Glutamatergic neuron (in vitro differentiated cells): ENCODE measurements at regions not wholly inside any gene's neighbourhood (a gene's known extent, or its start where the extent isn't known, plus 50 kb on each side); places are given as distances from the start of the nearest gene placed in this dataset.

Experiments
- DNase-seq: peaks from one replicate; pipeline ENCODE4 v3.0.0; 2022
- H3K27ac Mint-ChIP-seq: one replicate; pipeline ENCODE4 v1.8.0; 2020; ENCODE audit warnings: mild to moderate bottlenecking, mixed read lengths, inconsistent platforms; ENCODE audit not compliant: unreplicated experiment
- H3K27me3 Mint-ChIP-seq: one replicate; pipeline ENCODE4 v1.8.0; 2020; ENCODE audit warnings: mild to moderate bottlenecking, moderate library complexity, mixed read lengths, inconsistent platforms; ENCODE audit not compliant: unreplicated experiment
- H3K36me3 Mint-ChIP-seq: one replicate; pipeline ENCODE4 v1.8.0; 2020; ENCODE audit warnings: mild to moderate bottlenecking, mixed read lengths, inconsistent platforms; ENCODE audit not compliant: unreplicated experiment
- H3K4me1 Mint-ChIP-seq: one replicate; pipeline ENCODE4 v1.8.0; 2020; ENCODE audit warnings: mild to moderate bottlenecking, low read depth, mixed read lengths, inconsistent platforms; ENCODE audit not compliant: unreplicated experiment
- H3K4me3 Mint-ChIP-seq: one replicate; pipeline ENCODE4 v1.8.0; 2020; ENCODE audit warnings: mild to moderate bottlenecking, mixed read lengths, inconsistent platforms; ENCODE audit not compliant: unreplicated experiment
- H3K9me3 Mint-ChIP-seq: one replicate; pipeline ENCODE4 v1.8.0; 2020; ENCODE audit warnings: mild to moderate bottlenecking, moderate library complexity, mixed read lengths, inconsistent platforms; ENCODE audit not compliant: unreplicated experiment
- CTCF ChIP-seq: fragments of 200-600 bp; sonication (generic); IDR thresholded peaks from one replicate; pipeline ENCODE4 v1.5.0; 2021; ENCODE audit not compliant: partially characterized antibody, unreplicated experiment

- no peaks in the 10 kb centered on the region for H3K27me3 Mint-ChIP-seq
Measured at GRCh38 chr1:199010933-199011332, 372.1 kb downstream of the PTPRC start.

GRCh38 chr1:199015799-199016198 lies 377.0 kb downstream of the PTPRC start:
- Mint-ChIP-seq H3K4me1 (no peaks in the 10 kb centered on the region), H3K4me3 (no peak overlapping the region), H3K27me3 (no peaks in the 10 kb centered on the region), H3K27ac (no peak overlapping the region), H3K9me3 (no peaks in the 10 kb centered on the region), H3K36me3 (no peaks in the 10 kb centered on the region)
- DNase-seq, result no peak
- no peak for TF ChIP-seq CTCF

More at GRCh38 chr1:199010933-199011332, 372.1 kb downstream of the PTPRC start:
- no peak for TF ChIP-seq CTCF
- Mint-ChIP-seq H3K4me1 (peaks cover 2% of the 10 kb centered on the region), H3K9me3 (no peaks in the 10 kb centered on the region), H3K4me3 (no peak overlapping the region), H3K27ac (no peak overlapping the region), H3K36me3 (no peaks in the 10 kb centered on the region)
- DNase-seq, result no peak

- no peak overlapping the region for H3K4me3 Mint-ChIP-seq
- no peaks in the 10 kb centered on the region for H3K4me1 Mint-ChIP-seq
- no peaks in the 10 kb centered on the region for H3K9me3 Mint-ChIP-seq
- H3K36me3 Mint-ChIP-seq, result no peaks in the 10 kb centered on the region
- H3K27ac Mint-ChIP-seq, result no peak overlapping the region
- no peak for DNase-seq
- H3K27me3 Mint-ChIP-seq, result no peaks in the 10 kb centered on the region
- no peak for TF ChIP-seq CTCF
Measured at GRCh38 chr1:199018471-199019135, 379.8 kb downstream of the PTPRC start.

- no peaks in the 10 kb centered on the region for H3K9me3 Mint-ChIP-seq
- no peak for TF ChIP-seq CTCF
- H3K27me3 Mint-ChIP-seq, result no peaks in the 10 kb centered on the region
- no peak overlapping the region for H3K4me3 Mint-ChIP-seq
- no peaks in the 10 kb centered on the region for H3K36me3 Mint-ChIP-seq
- H3K27ac Mint-ChIP-seq, result no peak overlapping the region
- no peak for DNase-seq
- H3K4me1 Mint-ChIP-seq, result no peaks in the 10 kb centered on the region
Measured at GRCh38 chr1:199020051-199020450, 381.2 kb downstream of the PTPRC start.

GRCh38 chr1:199020904-199021303 lies 382.1 kb downstream of the PTPRC start:
- no peaks in the 10 kb centered on the region for H3K36me3 Mint-ChIP-seq
- H3K9me3 Mint-ChIP-seq, result no peaks in the 10 kb centered on the region
- no peak for DNase-seq
- no peak overlapping the region for H3K4me3 Mint-ChIP-seq
- no peaks in the 10 kb centered on the region for H3K27me3 Mint-ChIP-seq
- no peak overlapping the region for H3K27ac Mint-ChIP-seq
- H3K4me1 Mint-ChIP-seq, result no peaks in the 10 kb centered on the region
- TF ChIP-seq CTCF, result no peak
